ENCODE measurements at regions not wholly inside any gene's neighbourhood (a gene's known extent, or its start where the extent isn't known, plus 50 kb on each side); places are given as distances from the start of the nearest gene placed in this dataset.

- intact Hi-C loops (cut with micrococcal nuclease; ENCODE audit: unreplicated experiment) = no loop called here
- H3K27me3 ChIP-seq (replicated peaks; ENCODE audit: insufficient read depth, low read depth, low read length, poor library complexity) = no peaks in the 10 kb centered on the region
- no peaks in the 10 kb centered on the region for H3K9me3 ChIP-seq (ENCODE audit: low read depth, low read length, poor library complexity, severe bottlenecking)
- no peak for DNase-seq (ENCODE audit: low spot score)
- no peaks in the 10 kb centered on the region for H3K4me1 ChIP-seq (ENCODE audit: insufficient read depth, low read length, poor library complexity, severe bottlenecking)
- no TSS peak for BruUV-seq (replicated peaks)
- ChIA-PET POLR2A (ENCODE audit: low non-redundant PET) (no interaction called here), CTCF (no interaction called here)
- no peak overlapping the region for H3K4me3 ChIP-seq (ENCODE audit: low read depth, low read length, poor library complexity, severe bottlenecking)
- H3K27ac ChIP-seq (ENCODE audit: low read depth, low read length, poor library complexity, severe bottlenecking) = no peak overlapping the region
- no peaks in the 10 kb centered on the region for H3K36me3 ChIP-seq (ENCODE audit: insufficient read depth, low read length, poor library complexity, severe bottlenecking)
- TF ChIP-seq CTCF (conservative IDR thresholded peaks at IDR 0.05; ENCODE audit: low read depth, low read length) = no peak
- TF ChIP-seq EZH2 (IDR thresholded peaks at IDR 0.05; ENCODE audit: borderline replicate concordance, low read depth, low read length, poor library complexity, severe bottlenecking) = no peak
Measured at GRCh38 chr9:84152204-84152603, 171.6 kb downstream of the RMI1 start.

- no TSS peak for BruUV-seq (replicated peaks)
- Histone ChIP-seq H3K4me3 (ENCODE audit: low read depth, low read length, poor library complexity, severe bottlenecking) (no peak overlapping the region), H3K36me3 (ENCODE audit: insufficient read depth, low read length, poor library complexity, severe bottlenecking) (no peaks in the 10 kb centered on the region), H3K27ac (ENCODE audit: low read depth, low read length, poor library complexity, severe bottlenecking) (no peak overlapping the region), H3K4me1 (ENCODE audit: insufficient read depth, low read length, poor library complexity, severe bottlenecking) (no peaks in the 10 kb centered on the region), H3K27me3 (replicated peaks; ENCODE audit: insufficient read depth, low read depth, low read length, poor library complexity) (peaks cover 8% of the 10 kb centered on the region), H3K9me3 (ENCODE audit: low read depth, low read length, poor library complexity, severe bottlenecking) (no peaks in the 10 kb centered on the region)
- POLR2A ChIA-PET (ENCODE audit: low non-redundant PET) = no interaction called here
- CTCF ChIA-PET = no interaction called here
- DNase-seq (ENCODE audit: low spot score) = no peak
- no peak for TF ChIP-seq EZH2 (IDR thresholded peaks at IDR 0.05; ENCODE audit: borderline replicate concordance, low read depth, low read length, poor library complexity, severe bottlenecking)
- TF ChIP-seq CTCF (conservative IDR thresholded peaks at IDR 0.05; ENCODE audit: low read depth, low read length) = no peak
- intact Hi-C loops (cut with micrococcal nuclease; ENCODE audit: unreplicated experiment) = no loop called here
Measured at GRCh38 chr9:84153885-84154284, 173.3 kb downstream of the RMI1 start.

- peaks cover 12% of the 10 kb centered on the region for H3K27me3 ChIP-seq (replicated peaks; ENCODE audit: insufficient read depth, low read depth, low read length, poor library complexity)
- POLR2A ChIA-PET (ENCODE audit: low non-redundant PET) = no interaction called here
- H3K36me3 ChIP-seq (ENCODE audit: insufficient read depth, low read length, poor library complexity, severe bottlenecking) = no peaks in the 10 kb centered on the region
- CTCF ChIA-PET = no interaction called here
- BruUV-seq (replicated peaks) = no TSS peak
- intact Hi-C loops (cut with micrococcal nuclease; ENCODE audit: unreplicated experiment) = no loop called here
- DNase-seq (ENCODE audit: low spot score) = no peak
- H3K27ac ChIP-seq (ENCODE audit: low read depth, low read length, poor library complexity, severe bottlenecking) = no peak overlapping the region
- no peaks in the 10 kb centered on the region for H3K4me1 ChIP-seq (ENCODE audit: insufficient read depth, low read length, poor library complexity, severe bottlenecking)
- TF ChIP-seq EZH2 (IDR thresholded peaks at IDR 0.05; ENCODE audit: borderline replicate concordance, low read depth, low read length, poor library complexity, severe bottlenecking) (no peak), CTCF (conservative IDR thresholded peaks at IDR 0.05; ENCODE audit: low read depth, low read length) (no peak)
- H3K4me3 ChIP-seq (ENCODE audit: low read depth, low read length, poor library complexity, severe bottlenecking) = no peak overlapping the region
- no peaks in the 10 kb centered on the region for H3K9me3 ChIP-seq (ENCODE audit: low read depth, low read length, poor library complexity, severe bottlenecking)
Measured at GRCh38 chr9:84154320-84154719, 173.7 kb downstream of the RMI1 start.
